Activated T-helper 17 cell treated with anti-CD3 and anti-CD28 coated beads, Interleukin-2, amount 50 U/mL, for 72 hours (primary cell): ENCODE measurements at regions not wholly inside any gene's neighbourhood (a gene's known extent, or its start where the extent isn't known, plus 50 kb on each side); places are given as distances from the start of the nearest gene placed in this dataset.

Experiments used
- ATAC-seq: fragments of 150-1000 bp; cut with Tn5 transposase; replicated peaks from 2 replicates; pipeline ENCODE4 v1.10.0; 2021; ENCODE audit warnings: mild to moderate bottlenecking, moderate library complexity
- H3K27ac Mint-ChIP-seq: one replicate; pipeline ENCODE4 v1.8.0; 2022; ENCODE audit warnings: mixed read lengths
- H3K27me3 Mint-ChIP-seq: one replicate; pipeline ENCODE4 v1.8.0; 2022; ENCODE audit warnings: mixed read lengths
- H3K36me3 Mint-ChIP-seq: one replicate; pipeline ENCODE4 v1.8.0; 2022; ENCODE audit warnings: low read depth, mild to moderate bottlenecking, mixed read lengths
- H3K4me1 Mint-ChIP-seq: one replicate; pipeline ENCODE4 v1.8.0; 2022; ENCODE audit warnings: mixed read lengths
- H3K4me3 Mint-ChIP-seq: one replicate; pipeline ENCODE4 v1.8.0; 2022; ENCODE audit warnings: mild to moderate bottlenecking, mixed read lengths
- H3K9me3 Mint-ChIP-seq: one replicate; pipeline ENCODE4 v1.8.0; 2022; ENCODE audit warnings: mixed read lengths

DNA sequence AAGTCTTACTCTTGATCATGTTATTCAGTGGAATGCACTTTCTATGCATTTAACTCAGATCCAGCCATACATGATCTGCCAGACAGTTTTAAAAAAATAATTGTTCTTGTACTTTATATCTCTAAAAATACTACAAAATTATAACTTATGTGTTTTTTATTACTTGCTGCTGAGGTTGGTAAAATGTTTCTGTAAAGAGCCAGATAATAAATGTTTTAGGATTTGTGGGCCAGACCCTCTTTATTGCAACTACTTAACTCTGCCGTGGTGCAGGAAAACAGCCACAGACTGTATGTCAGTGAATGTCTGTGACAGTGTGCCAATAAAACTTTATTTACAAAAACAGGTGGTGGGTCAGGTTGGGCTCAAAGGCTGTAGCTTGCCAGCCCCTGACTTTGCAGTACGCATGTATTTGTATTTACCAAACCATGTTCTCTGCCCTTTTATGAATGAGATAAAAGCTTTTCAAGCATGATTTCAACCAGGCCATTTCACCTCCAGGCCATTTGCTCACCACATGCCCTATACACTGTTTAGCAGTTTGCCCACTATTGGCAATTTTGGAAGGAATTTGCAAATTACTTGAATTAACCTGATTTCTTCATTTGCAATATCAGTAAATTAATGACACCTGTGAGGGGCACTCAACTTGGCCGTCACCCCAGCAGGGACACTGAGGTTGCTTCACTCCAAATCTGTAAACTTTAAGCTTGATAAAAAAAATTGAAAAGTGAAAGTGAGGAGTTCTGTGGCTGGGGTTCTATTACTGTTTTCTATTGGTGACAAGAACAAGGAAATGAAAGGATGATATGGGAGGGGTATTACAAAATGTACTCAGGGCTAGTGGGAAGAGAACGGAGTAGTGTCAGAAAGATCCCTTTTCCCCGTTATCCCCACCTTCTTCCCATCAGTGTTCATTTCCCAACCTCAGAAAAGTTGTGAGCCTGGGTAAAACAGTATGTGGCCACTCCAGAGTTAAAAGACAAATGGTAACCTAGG lies 133.4 kb downstream of the CEBPB start:
- Mint-ChIP-seq H3K36me3 (no peaks in the 10 kb centered on the region), H3K4me3 (no peak overlapping the region), H3K9me3 (peaks cover 6% of the 10 kb centered on the region), H3K4me1 (peaks cover 5% of the 10 kb centered on the region), H3K27me3 (peaks cover 19% of the 10 kb centered on the region), H3K27ac (no peak overlapping the region)
- no peak for ATAC-seq

DNA sequence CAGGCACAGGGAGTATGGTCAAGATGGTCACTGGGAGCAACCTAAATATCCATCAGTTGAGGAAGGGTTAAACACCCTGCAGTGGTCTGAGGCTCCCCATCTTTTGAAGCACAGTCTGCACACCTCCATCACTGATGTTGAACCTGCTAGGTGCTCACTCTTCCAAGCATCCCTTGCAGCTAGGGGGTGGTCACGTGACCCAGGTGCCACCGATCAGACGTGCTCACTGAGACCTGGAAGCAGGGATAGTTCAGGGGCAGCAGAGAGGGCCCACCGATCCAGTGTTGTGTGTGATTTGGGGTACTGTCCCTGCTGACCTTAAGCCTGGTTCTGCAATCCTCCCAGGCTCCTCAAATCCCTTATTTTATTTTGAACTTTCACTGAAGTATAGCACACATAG lies 134.6 kb downstream of the CEBPB start:
- Mint-ChIP-seq H3K27me3 (peaks cover 21% of the 10 kb centered on the region), H3K36me3 (no peaks in the 10 kb centered on the region)
- ATAC-seq, result no peak

DNA sequence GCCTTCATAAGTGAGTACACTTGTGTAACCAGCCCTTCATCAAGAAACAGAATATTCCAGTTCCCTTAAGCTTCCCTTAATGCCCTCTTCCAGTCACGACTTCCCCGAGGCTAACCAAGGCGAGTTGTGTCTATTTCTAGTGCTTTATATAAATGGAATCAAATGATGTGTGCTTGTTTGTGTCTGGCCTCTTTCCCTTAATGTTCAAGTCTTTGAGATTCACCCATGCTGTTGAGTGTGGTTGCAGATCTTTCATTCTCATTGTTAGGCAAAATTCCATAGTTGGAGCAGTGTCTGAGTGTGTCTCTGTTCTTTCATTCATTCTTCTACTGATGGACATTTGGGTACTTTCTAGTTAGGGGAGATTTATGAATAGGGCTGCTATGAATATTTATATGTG lies 135.0 kb downstream of the CEBPB start:
- Mint-ChIP-seq H3K4me3 (no peak overlapping the region), H3K27ac (no peak overlapping the region), H3K27me3 (peaks cover 20% of the 10 kb centered on the region), H3K9me3 (peaks cover 11% of the 10 kb centered on the region), H3K36me3 (no peaks in the 10 kb centered on the region), H3K4me1 (peaks cover 9% of the 10 kb centered on the region)
- ATAC-seq, result no peak

More for the DNA sequence above, 134.6 kb downstream of the CEBPB start:
- H3K4me1 Mint-ChIP-seq, result peaks cover 8% of the 10 kb centered on the region
- no peak overlapping the region for H3K4me3 Mint-ChIP-seq
- peaks cover 10% of the 10 kb centered on the region for H3K9me3 Mint-ChIP-seq
- H3K27ac Mint-ChIP-seq, result no peak overlapping the region

DNA sequence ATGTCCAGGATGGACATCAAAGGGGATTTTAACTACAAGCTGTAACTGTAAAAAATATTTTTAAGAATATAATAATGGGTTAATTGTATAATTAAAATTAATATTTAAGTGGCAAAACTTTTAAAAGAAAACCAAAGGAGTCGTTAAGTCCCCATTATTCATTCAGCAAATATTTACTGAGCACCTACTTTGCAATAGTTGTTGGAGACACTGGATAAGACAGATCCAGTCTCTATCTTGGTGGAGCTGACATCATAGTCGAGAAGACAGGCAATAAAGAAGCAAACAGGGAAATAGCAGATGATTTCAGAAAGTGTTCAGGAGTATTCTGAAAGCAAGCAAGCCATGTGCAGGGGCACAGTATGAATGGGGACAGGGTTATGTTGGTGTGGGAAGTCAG lies 137.0 kb downstream of the CEBPB start:
- Mint-ChIP-seq H3K4me3 (no peak overlapping the region), H3K4me1 (peaks cover 4% of the 10 kb centered on the region), H3K27ac (no peak overlapping the region), H3K9me3 (peaks cover 11% of the 10 kb centered on the region), H3K36me3 (no peaks in the 10 kb centered on the region), H3K27me3 (peaks cover 17% of the 10 kb centered on the region)
- ATAC-seq, result no peak

DNA sequence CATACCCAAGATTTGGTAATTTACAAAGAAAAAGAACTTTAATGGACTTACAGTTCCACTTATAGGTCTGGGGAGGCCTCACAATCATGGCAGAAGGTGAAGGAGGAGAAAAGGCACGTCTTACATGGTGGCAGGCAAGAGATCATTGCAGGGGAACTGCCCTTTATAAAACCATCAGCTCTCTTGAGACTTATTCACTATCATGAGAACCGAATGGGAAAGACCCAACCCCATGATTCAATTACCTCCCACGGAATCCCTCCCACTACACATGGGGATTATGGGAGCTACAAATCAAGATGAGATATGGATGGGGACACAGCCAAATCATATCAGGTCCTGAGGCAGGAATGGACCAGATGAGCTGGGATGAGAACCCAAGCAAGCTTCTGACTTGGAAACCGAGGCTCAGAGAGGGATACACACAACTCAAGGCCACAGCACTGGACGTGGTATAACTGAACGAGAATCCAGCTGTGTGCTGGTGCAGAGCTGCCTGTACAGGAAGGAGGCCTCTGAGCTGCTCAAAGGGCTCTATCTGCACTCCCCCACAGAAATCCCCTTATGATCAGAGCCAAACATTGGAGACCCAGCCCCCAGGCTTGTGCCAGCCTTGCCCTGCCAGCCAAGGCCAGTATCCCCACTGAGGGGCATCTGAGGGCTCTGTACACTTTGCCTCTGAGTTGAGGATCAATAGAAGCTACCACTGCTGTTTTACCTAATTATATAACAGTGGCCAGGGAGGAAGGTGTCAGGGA lies 137.8 kb downstream of the CEBPB start:
- no peak overlapping the region for H3K4me3 Mint-ChIP-seq
- H3K27me3 Mint-ChIP-seq, result peaks cover 14% of the 10 kb centered on the region
- H3K27ac Mint-ChIP-seq, result no peak overlapping the region
- H3K4me1 Mint-ChIP-seq, result peaks cover 4% of the 10 kb centered on the region
- no peaks in the 10 kb centered on the region for H3K36me3 Mint-ChIP-seq
- peaks cover 11% of the 10 kb centered on the region for H3K9me3 Mint-ChIP-seq
- ATAC-seq, result no peak

DNA sequence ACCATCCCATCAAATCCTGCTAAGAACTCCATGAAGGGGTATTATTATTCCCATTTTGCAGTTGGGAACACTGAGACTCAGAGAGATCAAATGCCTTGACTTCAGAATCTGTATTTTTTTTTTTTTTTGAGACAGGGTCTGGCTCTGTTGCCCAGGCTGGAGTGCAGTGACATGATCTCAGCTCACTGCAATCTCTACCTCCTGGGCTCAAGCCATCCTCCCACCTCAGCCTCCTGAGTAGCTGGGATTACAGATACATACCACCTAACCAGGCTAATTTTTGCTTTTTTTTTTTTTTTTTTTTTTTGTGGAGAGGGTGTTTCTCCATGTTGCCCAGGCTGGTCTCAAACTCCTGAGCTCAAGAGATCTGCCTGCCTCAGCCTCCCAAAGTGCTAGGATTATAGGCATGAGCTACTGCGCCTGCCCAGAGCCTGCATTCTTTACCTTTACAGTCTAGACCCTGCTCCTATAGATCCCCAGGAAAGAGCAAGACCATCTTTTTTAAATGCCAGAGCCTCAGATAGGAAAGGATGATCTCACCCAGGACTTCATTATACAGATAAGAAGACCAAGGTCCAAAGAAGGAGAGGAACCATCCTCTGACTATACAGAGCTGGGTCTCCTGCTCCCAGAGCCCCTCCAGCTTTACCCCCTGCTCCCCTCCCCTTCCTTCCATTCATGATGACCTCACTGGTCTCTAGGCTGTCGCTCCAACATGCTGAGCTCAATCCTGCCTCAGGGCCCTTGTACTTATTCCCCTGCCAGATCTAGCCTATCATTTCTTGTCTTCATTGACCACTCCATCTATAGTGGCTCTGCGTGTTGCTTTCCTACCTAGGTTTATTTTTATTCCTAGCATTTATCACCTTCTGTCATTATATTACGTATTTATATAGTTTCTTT lies 138.6 kb downstream of the CEBPB start:
- Mint-ChIP-seq H3K27ac (no peak overlapping the region), H3K4me1 (peaks cover 4% of the 10 kb centered on the region), H3K4me3 (no peak overlapping the region), H3K27me3 (peaks cover 14% of the 10 kb centered on the region), H3K9me3 (peaks cover 11% of the 10 kb centered on the region), H3K36me3 (no peaks in the 10 kb centered on the region)
- no peak for ATAC-seq

DNA sequence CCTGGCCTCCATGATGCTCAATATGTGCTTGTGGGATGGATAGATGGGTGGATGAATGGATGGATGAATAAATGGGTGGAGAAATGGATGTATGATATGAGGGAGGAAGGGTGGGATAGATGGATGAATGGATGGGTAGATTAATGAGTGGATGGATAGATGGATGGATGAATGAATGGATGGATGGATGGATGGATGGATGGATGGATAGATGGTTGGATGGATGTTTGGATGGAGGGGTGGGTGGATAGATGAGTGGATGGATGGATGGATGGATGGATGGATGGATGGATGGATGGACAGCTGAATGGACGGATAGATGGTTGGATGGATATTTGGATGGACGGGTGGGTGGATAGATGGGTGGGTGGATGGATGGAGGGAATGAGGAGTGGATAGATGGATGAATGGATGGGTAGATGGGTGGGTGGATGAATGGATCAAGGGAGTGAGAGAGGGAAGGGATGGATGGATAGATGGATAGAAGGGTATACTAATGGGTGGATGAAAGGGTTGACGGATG lies 139.4 kb downstream of the CEBPB start:
- peaks cover 4% of the 10 kb centered on the region for H3K4me1 Mint-ChIP-seq
- no peak for ATAC-seq
- H3K4me3 Mint-ChIP-seq, result no peak overlapping the region
- H3K9me3 Mint-ChIP-seq, result peaks cover 11% of the 10 kb centered on the region
- peaks cover 11% of the 10 kb centered on the region for H3K27me3 Mint-ChIP-seq
- no peak overlapping the region for H3K27ac Mint-ChIP-seq
- H3K36me3 Mint-ChIP-seq, result no peaks in the 10 kb centered on the region

DNA sequence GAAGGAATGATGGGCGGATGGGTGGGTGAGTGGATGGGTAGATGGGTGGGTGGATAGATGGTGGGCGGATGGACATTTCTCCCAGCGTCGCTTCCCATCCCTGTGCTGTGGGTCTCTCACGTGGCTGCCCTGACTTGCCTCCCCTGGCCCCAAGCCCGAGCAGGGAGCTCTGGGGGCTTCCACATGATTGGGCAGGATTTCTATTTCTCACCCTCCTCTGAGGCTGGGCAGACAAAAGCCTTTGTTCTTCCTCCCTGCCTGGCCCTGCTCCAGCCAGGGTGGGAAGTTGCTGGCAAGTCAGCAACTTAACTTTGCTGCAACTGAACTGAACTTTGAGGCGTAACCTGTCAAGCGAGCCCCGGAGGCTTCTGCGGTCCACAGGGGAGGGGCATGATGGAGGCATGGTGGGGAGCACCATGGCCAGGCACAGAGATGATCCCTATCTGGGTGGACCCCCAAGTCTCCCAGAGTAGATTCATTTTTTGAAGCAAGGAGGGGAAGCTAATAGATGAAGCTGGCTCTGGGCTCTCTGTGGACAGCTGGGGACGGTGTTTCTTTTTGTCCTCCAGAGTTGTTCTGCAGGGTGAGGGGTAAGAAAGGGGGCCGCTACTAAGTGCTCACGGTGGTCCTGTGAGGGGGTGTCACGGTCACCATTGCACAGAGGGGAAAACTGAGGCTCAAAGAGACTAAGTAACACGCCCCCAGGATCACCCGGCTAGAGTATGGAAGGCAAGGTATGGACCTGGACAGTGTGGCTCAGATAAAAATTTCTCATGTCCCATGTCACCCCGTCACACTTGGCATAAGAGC lies 140.1 kb downstream of the CEBPB start:
- Mint-ChIP-seq H3K9me3 (peaks cover 11% of the 10 kb centered on the region), H3K36me3 (no peaks in the 10 kb centered on the region), H3K27me3 (peaks cover 11% of the 10 kb centered on the region), H3K4me1 (peaks cover 4% of the 10 kb centered on the region), H3K27ac (no peak overlapping the region), H3K4me3 (no peak overlapping the region)
- ATAC-seq, result no peak

DNA sequence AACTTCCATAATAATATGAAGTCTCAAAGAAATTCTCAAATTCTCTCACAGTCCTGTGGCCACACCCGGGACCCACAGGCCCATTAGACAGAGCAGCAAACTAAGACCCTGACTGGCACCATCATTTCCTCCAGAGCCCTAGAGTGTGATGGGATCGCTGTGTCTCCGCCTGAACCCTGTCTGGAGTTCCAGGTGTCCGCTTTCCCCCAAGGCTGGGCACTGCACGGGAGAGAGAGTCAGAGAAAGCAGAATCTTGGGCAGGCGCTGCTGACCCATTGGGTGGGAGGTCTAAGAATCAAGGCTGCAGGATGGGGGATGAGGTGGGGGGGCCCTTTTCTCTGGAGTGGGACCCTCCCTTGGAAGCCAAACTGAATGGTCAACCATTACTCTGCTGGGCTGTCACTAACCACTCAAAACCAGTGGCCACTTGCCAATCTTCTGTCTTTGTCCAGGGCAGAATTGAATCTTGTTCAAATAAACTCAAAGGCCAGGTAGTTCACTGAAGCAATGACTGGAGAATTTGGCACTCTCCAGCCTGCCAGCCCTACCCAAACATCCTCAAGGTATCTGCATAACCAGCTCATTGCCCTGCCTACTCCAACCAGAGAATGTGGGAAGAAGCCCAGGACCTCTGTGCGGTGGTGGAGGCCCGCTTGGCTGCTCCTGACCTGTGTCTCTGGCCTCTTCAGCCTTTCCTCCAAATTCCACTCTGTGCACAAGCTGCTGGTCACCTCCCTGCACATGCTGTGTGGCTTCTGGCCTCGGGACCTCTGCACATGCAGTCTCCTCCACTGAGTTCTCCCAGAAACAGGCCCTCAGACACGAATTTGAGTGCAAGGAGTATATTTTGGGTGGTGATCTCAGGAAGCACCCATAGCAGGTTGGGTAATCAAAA lies 141.1 kb downstream of the CEBPB start:
- Mint-ChIP-seq H3K36me3 (no peaks in the 10 kb centered on the region), H3K9me3 (peaks cover 11% of the 10 kb centered on the region)
- no peak for ATAC-seq

DNA sequence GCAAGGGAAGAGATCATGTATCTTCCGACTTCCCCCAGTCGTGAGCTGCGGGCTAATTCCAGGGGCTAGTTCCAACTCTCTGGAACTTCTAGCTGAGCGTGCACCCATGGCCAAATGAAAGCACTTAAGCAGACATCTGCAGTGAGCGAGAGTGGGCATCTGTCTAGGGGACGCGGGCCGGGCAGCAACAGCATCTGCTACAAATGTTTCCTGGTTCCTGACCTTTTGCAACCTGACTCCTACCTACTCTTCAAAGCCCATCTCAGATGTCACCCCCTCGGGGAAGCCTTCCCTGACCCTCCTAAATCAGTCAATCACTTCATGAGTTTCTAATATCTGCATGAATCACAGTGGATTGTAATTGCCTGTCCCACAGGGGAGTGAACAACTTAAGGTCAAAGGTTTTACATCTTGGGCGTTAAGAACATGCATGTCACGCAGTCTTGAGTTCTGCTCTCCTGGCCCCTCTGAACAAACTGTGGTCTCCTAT lies 141.9 kb downstream of the CEBPB start:
- Mint-ChIP-seq H3K9me3 (peaks cover 11% of the 10 kb centered on the region), H3K27ac (no peak overlapping the region), H3K4me1 (peaks cover 4% of the 10 kb centered on the region), H3K4me3 (no peak overlapping the region), H3K27me3 (peaks cover 11% of the 10 kb centered on the region), H3K36me3 (no peaks in the 10 kb centered on the region)
- ATAC-seq, result no peak

More for the DNA sequence above, 141.1 kb downstream of the CEBPB start:
- peaks cover 4% of the 10 kb centered on the region for H3K4me1 Mint-ChIP-seq
- H3K4me3 Mint-ChIP-seq, result no peak overlapping the region
- H3K27ac Mint-ChIP-seq, result no peak overlapping the region
- H3K27me3 Mint-ChIP-seq, result peaks cover 11% of the 10 kb centered on the region

DNA sequence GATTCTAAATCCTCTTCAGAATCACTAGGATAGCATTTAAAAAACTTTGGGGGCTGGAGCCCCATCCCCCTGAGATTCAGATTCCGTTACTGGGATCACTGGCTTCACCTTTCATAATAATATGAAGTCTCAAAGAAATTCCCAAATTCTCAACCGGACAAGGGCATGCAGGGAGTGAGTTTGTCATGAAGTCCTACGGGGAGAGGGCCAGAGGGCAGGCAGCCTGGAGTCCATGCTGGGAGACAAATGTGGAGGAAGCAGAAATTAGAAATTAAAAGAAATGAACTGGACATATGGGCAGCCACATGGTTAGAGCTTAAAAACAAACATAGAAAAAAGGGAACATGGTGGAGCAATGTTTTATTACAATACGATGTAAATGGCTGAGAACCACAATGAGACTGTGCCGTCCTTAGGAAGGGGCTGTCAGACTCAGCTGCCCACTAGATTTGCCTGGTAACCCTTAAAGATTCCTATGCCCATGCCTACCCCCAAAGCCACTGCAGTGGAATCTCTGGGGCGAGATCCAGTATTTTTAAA lies 142.6 kb downstream of the CEBPB start:
- Mint-ChIP-seq H3K36me3 (no peaks in the 10 kb centered on the region), H3K27ac (no peak overlapping the region), H3K4me3 (no peak overlapping the region), H3K4me1 (peaks cover 6% of the 10 kb centered on the region), H3K9me3 (peaks cover 6% of the 10 kb centered on the region), H3K27me3 (peaks cover 11% of the 10 kb centered on the region)
- ATAC-seq, result no peak

DNA sequence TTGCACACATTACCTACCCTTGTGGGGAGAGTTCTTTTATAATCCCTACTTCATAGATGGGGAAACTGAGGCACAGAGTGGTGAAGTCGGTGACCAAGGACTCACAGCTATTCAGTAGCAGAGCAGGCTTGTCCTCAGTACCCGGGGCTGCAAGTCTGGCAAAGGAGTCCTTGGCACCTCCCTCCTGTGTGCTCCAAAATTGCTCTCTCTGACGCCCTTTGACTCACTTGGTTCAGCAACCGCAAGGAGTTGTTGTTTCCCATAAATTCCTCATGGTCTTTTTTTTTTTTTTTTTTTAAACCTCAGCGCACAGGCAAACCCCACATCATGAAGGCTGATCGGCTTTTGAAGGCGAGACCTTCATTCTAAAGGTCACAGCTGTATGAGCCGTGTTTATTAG lies 143.2 kb downstream of the CEBPB start:
- peaks cover 5% of the 10 kb centered on the region for H3K9me3 Mint-ChIP-seq
- H3K27me3 Mint-ChIP-seq, result peaks cover 11% of the 10 kb centered on the region
- H3K4me1 Mint-ChIP-seq, result peaks cover 12% of the 10 kb centered on the region
- no peak for ATAC-seq
- H3K4me3 Mint-ChIP-seq, result no peak overlapping the region
- no peak overlapping the region for H3K27ac Mint-ChIP-seq
- H3K36me3 Mint-ChIP-seq, result no peaks in the 10 kb centered on the region
